Vagina (tissue), 2 donors: ENCODE measurements at regions not wholly inside any gene's neighbourhood (a gene's known extent, or its start where the extent isn't known, plus 50 kb on each side); places are given as distances from the start of the nearest gene placed in this dataset.

Source experiments
- DNase-seq, 2 donors: peaks; one replicate each; pipeline ENCODE4 v3.0.0-alpha.2; 2017; ENCODE audit errors: extremely low spot score in 2 of 2
- H3K27ac ChIP-seq: fragments of 200-600 bp; sonication (generic); one replicate; pipeline ENCODE4 v1.5.1; 2019
- H3K27me3 ChIP-seq: fragments of 200-600 bp; sonication (generic); one replicate; pipeline ENCODE4 v1.5.1; 2019
- H3K36me3 ChIP-seq, 2 donors: fragments of 200-600 bp; sonication (generic); one replicate each; pipeline ENCODE4 v1.5.1; 2017 to 2019
- H3K4me1 ChIP-seq: fragments of 200-600 bp; sonication (generic); one replicate; pipeline ENCODE4 v1.5.1; 2019
- H3K4me3 ChIP-seq, 2 donors: fragments of 200-600 bp; sonication (generic); 1 replicate in 1 of 2; 2 replicates in 1 of 2; pipeline ENCODE4 v1.5.1; 2016 to 2019
- H3K9me3 ChIP-seq: fragments of 200-600 bp; sonication (generic); one replicate; pipeline ENCODE4 v1.5.1; 2019
- CTCF ChIP-seq, 3 experiments: fragments of 450-650 bp in 2 of 3; fragments of 200-600 bp in 1 of 3; sonication (generic) in 1 of 3; IDR thresholded peaks; one replicate each; pipeline ENCODE4 v1.5.1; 2017 to 2019; ENCODE audit warnings: antibody characterized with exemption in 3 of 3, mild to moderate bottlenecking in 2 of 3, moderate library complexity in 2 of 3
- POLR2A ChIP-seq, 2 donors: fragments of 450-650 bp; IDR thresholded peaks; one replicate each; pipeline ENCODE4 v1.6.1; 2017; ENCODE audit warnings: antibody characterized with exemption in 2 of 2, mild to moderate bottlenecking in 2 of 2, moderate library complexity in 2 of 2
- POLR2AphosphoS5 ChIP-seq, 2 donors: sonication (generic); formaldehyde crosslinking; IDR thresholded peaks; one replicate each; pipeline ENCODE4 v1.9.0; 2017; ENCODE audit warnings: antibody characterized with exemption in 2 of 2, mild to moderate bottlenecking in 2 of 2, low read depth in 1 of 2; ENCODE audit not compliant: insufficient read depth in 1 of 2
- intact Hi-C: fragments of 100-400 bp; cut with DNase I; formaldehyde crosslinking; loops from one replicate; pipeline ENCODE4 v1.15.1; 2023

DNA sequence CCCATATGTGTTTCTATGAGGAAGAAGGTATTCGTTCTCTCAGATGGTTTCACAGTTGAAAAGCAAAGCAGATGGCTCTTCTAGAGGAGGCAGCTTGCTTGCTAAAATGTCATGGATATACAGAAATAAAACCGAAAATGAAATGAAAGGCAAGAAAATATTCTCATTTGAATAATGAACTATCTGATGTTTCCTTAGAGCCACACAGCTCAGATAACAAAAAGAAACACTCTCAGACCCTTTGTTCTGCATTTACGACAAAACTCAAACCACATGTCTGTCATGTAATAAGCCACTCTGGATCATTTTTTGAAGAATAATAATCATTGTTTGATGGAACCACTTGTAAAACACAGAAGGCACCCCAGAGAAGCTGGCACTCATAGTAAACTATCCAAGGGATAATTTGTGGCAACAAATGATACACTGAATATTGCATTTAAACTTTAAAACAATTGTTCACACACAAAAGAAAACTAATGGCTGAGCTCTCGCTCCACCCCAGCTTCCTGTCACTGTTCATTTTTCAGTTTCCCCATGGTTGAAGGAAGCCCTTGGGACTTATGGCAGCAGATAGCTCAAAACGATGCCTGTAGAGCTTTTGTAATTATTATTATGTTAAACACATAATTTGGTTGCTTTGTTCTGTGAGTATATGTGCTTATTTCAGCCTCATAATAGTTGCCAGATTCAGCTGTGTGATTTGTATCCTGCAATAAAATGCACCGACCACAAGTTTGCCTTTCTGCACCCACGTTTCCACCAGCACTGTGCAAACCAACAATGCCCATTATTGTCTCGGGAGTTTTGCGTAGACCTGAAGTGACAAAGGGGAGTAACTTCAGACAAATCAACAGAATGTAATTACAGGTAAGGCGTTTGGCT, 256.0 kb downstream of the TMEM167A start:
- no peak overlapping the region for H3K4me3 ChIP-seq
- no peaks in the 10 kb centered on the region for H3K4me1 ChIP-seq
- no peaks in the 10 kb centered on the region for H3K9me3 ChIP-seq
- no peaks in the 10 kb centered on the region for H3K36me3 ChIP-seq
- H3K27ac ChIP-seq, result no peak overlapping the region
- TF ChIP-seq POLR2AphosphoS5 (IDR thresholded peaks at IDR 0.05; ENCODE audit: insufficient read depth in 1 of 2, low read depth in 1 of 2) (no peak), POLR2A (IDR thresholded peaks at IDR 0.05) (no peak), CTCF (IDR thresholded peaks at IDR 0.05) (no peak)
- intact Hi-C loops, result no loop called here
- H3K27me3 ChIP-seq, result no peaks in the 10 kb centered on the region
- DNase-seq, result no peak

- Histone ChIP-seq H3K4me3 (no peak overlapping the region), H3K27me3 (no peaks in the 10 kb centered on the region), H3K27ac (no peak overlapping the region), H3K9me3 (no peaks in the 10 kb centered on the region), H3K4me1 (no peaks in the 10 kb centered on the region), H3K36me3 (no peaks in the 10 kb centered on the region)
- DNase-seq, result no peak
- TF ChIP-seq POLR2A (IDR thresholded peaks at IDR 0.05) (no peak), CTCF (IDR thresholded peaks at IDR 0.05) (no peak), POLR2AphosphoS5 (IDR thresholded peaks at IDR 0.05; ENCODE audit: insufficient read depth in 1 of 2, low read depth in 1 of 2) (no peak)
- intact Hi-C loops, result no loop called here
Observed at GRCh38 chr5:82820188-82820587, 257.0 kb downstream of the TMEM167A start.

DNA sequence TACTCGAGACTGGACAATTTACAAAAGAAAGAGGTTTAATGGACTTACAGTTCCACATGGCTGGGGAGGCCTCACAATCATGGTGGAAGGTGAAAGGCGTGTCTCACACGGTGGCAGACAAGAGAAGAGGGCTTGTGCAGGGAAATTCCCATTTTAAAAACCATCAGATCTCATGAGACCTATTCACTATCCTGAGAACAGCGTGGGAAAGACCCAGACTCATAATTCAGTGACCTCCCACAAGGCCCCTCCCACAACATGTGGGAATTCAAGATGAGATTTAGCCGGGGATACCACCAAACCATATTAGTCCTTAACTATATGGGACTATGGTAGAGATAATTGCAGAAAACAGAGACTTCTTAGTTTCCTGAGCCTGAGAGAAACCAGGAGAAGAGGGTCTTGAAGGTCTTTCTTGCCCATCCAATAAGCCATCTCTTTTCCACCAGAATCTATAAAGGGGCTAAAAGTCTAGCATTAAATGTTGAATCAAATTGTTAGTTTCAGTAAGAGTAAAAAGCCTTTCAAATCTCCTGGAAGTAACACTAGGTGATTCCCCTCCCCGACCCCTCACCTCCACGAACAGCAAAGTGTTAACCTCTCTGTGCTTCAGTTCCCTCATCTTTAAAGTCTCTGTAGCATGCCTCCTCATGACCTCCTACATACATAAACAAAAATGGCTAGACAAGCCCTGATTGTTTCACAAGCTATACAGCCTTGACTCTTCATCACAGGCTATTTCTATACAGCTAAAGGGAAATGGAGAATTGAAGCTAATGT, 259.1 kb downstream of the TMEM167A start:
- intact Hi-C loops, result loop anchor here (2.0 kb wide), 1 partner anchor 15 kb away; no protein-coding TSS in a partner anchor
- no peak for TF ChIP-seq POLR2AphosphoS5 (IDR thresholded peaks at IDR 0.05; ENCODE audit: insufficient read depth in 1 of 2, low read depth in 1 of 2)
- no peak for TF ChIP-seq CTCF (IDR thresholded peaks at IDR 0.05)
- no peak for TF ChIP-seq POLR2A (IDR thresholded peaks at IDR 0.05)
- no peaks in the 10 kb centered on the region for H3K4me1 ChIP-seq
- H3K36me3 ChIP-seq, result no peaks in the 10 kb centered on the region
- no peaks in the 10 kb centered on the region for H3K9me3 ChIP-seq
- DNase-seq, result no peak
- H3K27ac ChIP-seq, result no peak overlapping the region
- no peaks in the 10 kb centered on the region for H3K27me3 ChIP-seq
- no peak overlapping the region for H3K4me3 ChIP-seq

DNA sequence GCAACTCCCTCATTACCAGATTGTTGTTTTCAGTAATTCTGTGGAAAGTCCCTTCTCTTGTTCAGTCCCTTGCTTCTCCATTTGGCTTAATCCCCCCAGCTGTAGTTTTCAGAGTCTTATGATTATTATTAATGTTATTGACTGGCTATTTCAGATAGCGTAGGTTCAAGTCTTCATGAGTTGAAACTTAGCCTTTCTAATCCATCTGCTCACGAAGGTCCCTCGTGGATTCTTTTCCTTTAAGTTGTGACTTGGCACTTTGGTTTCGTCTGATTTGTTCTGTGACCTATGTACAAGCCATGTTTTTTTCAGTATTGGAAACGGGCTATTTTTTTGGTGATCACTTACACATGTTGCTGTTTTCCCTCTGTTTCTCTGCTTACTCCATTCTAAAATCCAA, 260.3 kb downstream of the TMEM167A start:
- TF ChIP-seq POLR2AphosphoS5 (IDR thresholded peaks at IDR 0.05; ENCODE audit: insufficient read depth in 1 of 2, low read depth in 1 of 2) (no peak), CTCF (IDR thresholded peaks at IDR 0.05) (no peak), POLR2A (IDR thresholded peaks at IDR 0.05) (no peak)
- Histone ChIP-seq H3K9me3 (no peaks in the 10 kb centered on the region), H3K4me3 (no peak overlapping the region), H3K27ac (no peak overlapping the region), H3K27me3 (no peaks in the 10 kb centered on the region), H3K36me3 (no peaks in the 10 kb centered on the region), H3K4me1 (no peaks in the 10 kb centered on the region)
- no peak for DNase-seq
- intact Hi-C loops, result no loop called here
